ENCODE measurements at regions not wholly inside any gene's neighbourhood (a gene's known extent, or its start where the extent isn't known, plus 50 kb on each side); places are given as distances from the start of the nearest gene placed in this dataset.

DNA sequence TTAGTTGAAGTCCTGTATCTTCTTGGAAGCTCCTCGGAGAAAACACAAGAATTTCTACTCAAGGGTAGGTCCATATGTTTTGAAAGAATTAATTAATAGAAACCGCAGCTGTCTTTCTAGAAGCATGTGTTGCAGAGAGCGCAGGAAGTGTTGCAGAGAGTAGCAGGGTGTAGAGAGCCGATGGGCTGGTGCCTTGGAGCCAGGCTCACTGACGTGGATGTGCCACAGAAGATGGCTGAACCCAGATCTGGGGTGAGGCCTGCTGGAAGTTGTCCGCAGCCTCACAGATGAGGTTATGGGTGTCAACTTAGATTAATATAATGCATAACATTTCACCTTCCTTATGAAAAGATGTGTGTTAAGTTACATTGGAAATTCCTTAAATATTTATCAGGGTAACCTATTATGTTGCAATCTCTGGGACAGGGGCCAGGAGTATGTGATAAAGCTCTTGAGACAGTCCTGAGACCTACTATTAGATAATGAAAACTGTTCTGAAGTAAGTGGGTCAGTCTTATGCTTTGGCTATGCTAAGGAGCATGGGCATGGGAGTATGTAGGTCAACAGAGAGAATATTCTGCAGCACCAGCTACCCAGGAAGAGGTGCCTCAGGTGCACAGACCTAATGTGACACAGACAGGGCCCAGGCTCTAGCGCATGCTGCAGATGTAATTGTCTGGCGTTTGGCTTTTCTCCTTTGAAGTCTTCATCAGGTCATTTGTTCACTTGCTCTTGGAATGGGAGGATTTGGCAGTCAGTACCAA, 973.3 kb downstream of the BCL11B start:
- H3K9me3 Mint-ChIP-seq (ENCODE audit: unreplicated experiment), result no peaks in the 10 kb centered on the region

DNA sequence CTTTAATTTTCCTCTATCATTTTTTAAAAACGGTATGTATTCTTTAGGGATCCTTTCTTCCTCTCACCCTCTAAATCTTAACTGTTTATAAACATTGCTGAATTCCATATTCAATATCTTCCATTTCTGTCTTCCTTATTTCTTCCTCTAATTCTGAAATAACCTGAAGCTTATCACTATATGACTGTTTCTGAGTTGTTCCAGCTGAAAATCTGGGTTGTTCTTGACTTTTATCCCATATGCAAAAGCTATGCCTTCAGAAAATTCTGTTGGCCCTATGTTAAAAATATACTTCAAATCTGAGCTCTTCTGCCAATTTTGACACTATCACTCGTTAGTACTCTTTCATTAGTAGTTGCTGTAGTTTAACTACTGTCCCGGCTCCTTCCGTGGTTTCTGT, 970.3 kb downstream of the BCL11B start:
- TF ChIP-seq CTCF (IDR thresholded peaks at IDR 0.05; ENCODE audit: partially characterized antibody, unreplicated experiment), result no peak
- no peak overlapping the region for H3K27ac Mint-ChIP-seq (ENCODE audit: unreplicated experiment)

More for the DNA sequence above, 973.3 kb downstream of the BCL11B start:
- no peak for DNase-seq
- Mint-ChIP-seq H3K27me3 (ENCODE audit: unreplicated experiment) (no peaks in the 10 kb centered on the region), H3K4me3 (ENCODE audit: unreplicated experiment) (no peak overlapping the region), H3K27ac (ENCODE audit: unreplicated experiment) (no peak overlapping the region), H3K36me3 (ENCODE audit: unreplicated experiment) (no peaks in the 10 kb centered on the region), H3K4me1 (ENCODE audit: low read depth, unreplicated experiment) (no peaks in the 10 kb centered on the region)
- TF ChIP-seq CTCF (IDR thresholded peaks at IDR 0.05; ENCODE audit: partially characterized antibody, unreplicated experiment), result no peak

DNA sequence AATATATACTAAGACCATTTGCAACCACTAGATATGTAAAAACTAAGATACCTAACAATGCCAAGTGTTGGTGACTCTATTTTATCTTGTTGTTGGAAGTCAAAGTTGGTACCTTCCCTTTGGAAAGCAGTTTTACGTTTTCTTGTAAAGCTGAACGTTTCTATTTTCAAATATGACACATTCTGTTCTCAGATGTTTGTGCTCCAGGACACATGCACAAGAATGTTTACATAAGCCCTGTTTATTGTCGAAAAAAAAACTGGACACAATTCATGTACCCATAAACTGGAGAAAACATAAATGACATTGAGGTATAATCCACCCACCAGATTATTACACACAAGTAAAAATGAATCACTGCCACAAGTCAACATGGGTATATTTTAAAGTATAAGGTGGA, 967.4 kb downstream of the BCL11B start:
- no peak for DNase-seq
- Mint-ChIP-seq H3K4me1 (ENCODE audit: low read depth, unreplicated experiment) (no peaks in the 10 kb centered on the region), H3K9me3 (ENCODE audit: unreplicated experiment) (peaks cover 2% of the 10 kb centered on the region), H3K27ac (ENCODE audit: unreplicated experiment) (no peak overlapping the region), H3K27me3 (ENCODE audit: unreplicated experiment) (no peaks in the 10 kb centered on the region), H3K36me3 (ENCODE audit: unreplicated experiment) (no peaks in the 10 kb centered on the region), H3K4me3 (ENCODE audit: unreplicated experiment) (no peak overlapping the region)
- TF ChIP-seq CTCF (IDR thresholded peaks at IDR 0.05; ENCODE audit: partially characterized antibody, unreplicated experiment), result no peak

More for the DNA sequence above, 970.3 kb downstream of the BCL11B start:
- Mint-ChIP-seq H3K4me3 (ENCODE audit: unreplicated experiment) (no peak overlapping the region), H3K36me3 (ENCODE audit: unreplicated experiment) (no peaks in the 10 kb centered on the region), H3K27me3 (ENCODE audit: unreplicated experiment) (no peaks in the 10 kb centered on the region), H3K4me1 (ENCODE audit: low read depth, unreplicated experiment) (no peaks in the 10 kb centered on the region), H3K9me3 (ENCODE audit: unreplicated experiment) (no peaks in the 10 kb centered on the region)
- DNase-seq, result no peak

DNA sequence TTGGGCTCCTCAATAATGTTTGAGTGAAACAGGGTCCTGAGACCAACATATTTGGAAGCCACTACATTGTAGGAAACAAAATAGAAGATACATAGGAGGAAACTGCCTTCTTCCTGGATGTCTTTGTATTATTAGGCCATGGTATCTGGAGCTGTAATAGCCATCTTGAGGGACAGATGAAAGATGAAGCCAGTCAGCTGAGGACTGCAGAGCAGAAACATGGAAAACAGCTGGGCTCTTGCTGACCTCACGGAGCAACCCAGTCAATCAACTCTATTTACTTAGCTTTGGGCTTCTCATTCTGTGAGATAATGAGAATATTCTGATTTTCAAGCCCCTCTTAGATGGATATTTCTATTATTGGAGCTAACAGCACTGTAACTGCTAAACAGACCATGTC, 962.4 kb downstream of the BCL11B start:
- Mint-ChIP-seq H3K4me1 (ENCODE audit: low read depth, unreplicated experiment) (no peaks in the 10 kb centered on the region), H3K36me3 (ENCODE audit: unreplicated experiment) (no peaks in the 10 kb centered on the region), H3K27me3 (ENCODE audit: unreplicated experiment) (no peaks in the 10 kb centered on the region), H3K9me3 (ENCODE audit: unreplicated experiment) (peaks cover 2% of the 10 kb centered on the region), H3K4me3 (ENCODE audit: unreplicated experiment) (no peak overlapping the region), H3K27ac (ENCODE audit: unreplicated experiment) (no peak overlapping the region)
- TF ChIP-seq CTCF (IDR thresholded peaks at IDR 0.05; ENCODE audit: partially characterized antibody, unreplicated experiment), result no peak
- DNase-seq, result no peak

- H3K27ac Mint-ChIP-seq (ENCODE audit: unreplicated experiment), result no peak overlapping the region
- no peak for TF ChIP-seq CTCF (IDR thresholded peaks at IDR 0.05; ENCODE audit: partially characterized antibody, unreplicated experiment)
- H3K4me1 Mint-ChIP-seq (ENCODE audit: low read depth, unreplicated experiment), result no peaks in the 10 kb centered on the region
- no peak for DNase-seq
- H3K4me3 Mint-ChIP-seq (ENCODE audit: unreplicated experiment), result no peak overlapping the region
- H3K27me3 Mint-ChIP-seq (ENCODE audit: unreplicated experiment), result no peaks in the 10 kb centered on the region
- no peaks in the 10 kb centered on the region for H3K36me3 Mint-ChIP-seq (ENCODE audit: unreplicated experiment)
- peaks cover 2% of the 10 kb centered on the region for H3K9me3 Mint-ChIP-seq (ENCODE audit: unreplicated experiment)
Measured at GRCh38 chr14:98312006-98312405, 960.0 kb downstream of the BCL11B start.
